HepG2 (cell line): ENCODE measurements at regions not wholly inside any gene's neighbourhood (a gene's known extent, or its start where the extent isn't known, plus 50 kb on each side); places are given as distances from the start of the nearest gene placed in this dataset.

Source experiments
- ATAC-seq: fragments of 200-7000 bp; cut with Tn5 transposase; 3 replicates; pipeline ENCODE4 v1.9.1; 2020; ENCODE audit warnings: mild to moderate bottlenecking, moderate library complexity
- BruUV-seq: library from RNA; stranded (reverse); fragments of 400-500 nt; replicated peaks from 2 replicates; lab custom pipeline; 2021; lab: Mats Ljungman, UMichigan
- CTCF ChIA-PET: fragments of 300-600 bp; formaldehyde crosslinking; extraction: SDS; loops from one replicate; lab custom pipeline; 2021; ENCODE audit warnings: low total read pairs, inconsistent platforms, low intra/inter-chr PET ratio; lab: Yijun Ruan, JAX
- POLR2A ChIA-PET: fragments of 350-600 bp; sonication (Branson Sonifier 250); formaldehyde crosslinking; loops from one replicate; lab custom pipeline; 2020; ENCODE audit warnings: antibody characterized with exemption, inconsistent platforms; lab: Yijun Ruan, JAX
- DNase-seq: peaks from one replicate; pipeline ENCODE4 v3.0.0-alpha.2; 2015; ENCODE audit warnings: low spot score
- FAIRE-seq: peaks from 3 replicates; lab custom pipeline; 2011; peaks lifted over from hg19 to GRCh38; lab: Jason Lieb, UNC
- H2AFZ ChIP-seq: one replicate; pipeline ENCODE4 v1.6.1; 2011; ENCODE audit warnings: low read length, inconsistent platforms
- H3K27ac ChIP-seq: fragments of 300-600 bp; 3 replicates; pipeline ENCODE4 v1.8.0; 2011; ENCODE audit warnings: mixed run types, mild to moderate bottlenecking, mixed read lengths, low read length, inconsistent platforms; ENCODE audit not compliant: insufficient read depth; ENCODE audit errors: extremely low read length
- H3K27me3 ChIP-seq, 2 experiments: fragments of 200-600 bp in 1 of 2; 2 replicates in 1 of 2; 3 replicates in 1 of 2; pipeline versions ENCODE4 v1.6.0 to v1.8.0; 2011; ENCODE audit warnings: low read length in 2 of 2, mild to moderate bottlenecking in 2 of 2, moderate library complexity in 2 of 2, inconsistent platforms in 1 of 2; ENCODE audit not compliant: insufficient read depth in 2 of 2, control insufficient read depth in 1 of 2
- H3K36me3 ChIP-seq, 2 experiments: fragments of 200-600 bp in 1 of 2; replicated peaks in 1 of 2; 2 replicates in 1 of 2; 3 replicates in 1 of 2; pipeline versions ENCODE4 v1.5.1 to v1.8.0; 2011; ENCODE audit warnings: low read length in 2 of 2, inconsistent platforms in 1 of 2; ENCODE audit not compliant: insufficient read depth in 2 of 2, control insufficient read depth in 1 of 2
- H3K4me1 ChIP-seq: 2 replicates; pipeline ENCODE4 v1.5.1; 2012; ENCODE audit warnings: low read length, inconsistent platforms; ENCODE audit not compliant: insufficient read depth
- H3K4me2 ChIP-seq: 2 replicates; pipeline ENCODE4 v1.6.0; 2011; ENCODE audit warnings: low read depth, low read length, inconsistent platforms
- H3K4me3 ChIP-seq, 3 experiments: fragments of 200-600 bp in 1 of 3; sonication (generic), shearing (Covaris generic) in 1 of 3; replicated peaks in 1 of 3; 2 replicates each; pipeline ENCODE4 v1.5.1; 2011 to 2016; ENCODE audit warnings: low read length in 3 of 3, inconsistent platforms in 2 of 3, low read depth in 2 of 3, mild to moderate bottlenecking in 2 of 3, control low read depth in 1 of 3, mixed read lengths in 1 of 3; ENCODE audit not compliant: insufficient read depth in 1 of 3
- H3K79me2 ChIP-seq: one replicate; pipeline ENCODE4 v1.6.1; 2011; ENCODE audit warnings: low read length, inconsistent platforms; ENCODE audit not compliant: insufficient read depth
- H3K9ac ChIP-seq: 2 replicates; pipeline ENCODE4 v1.6.0; 2011; ENCODE audit warnings: mild to moderate bottlenecking, low read depth, low read length, inconsistent platforms; ENCODE audit not compliant: insufficient read depth
- H3K9me3 ChIP-seq: 2 replicates; pipeline ENCODE4 v1.5.1; 2012; ENCODE audit warnings: mild to moderate bottlenecking, low read length
- H4K20me1 ChIP-seq: 2 replicates; pipeline ENCODE4 v1.6.0; 2011; ENCODE audit warnings: inconsistent platforms, mild to moderate bottlenecking, low read length, moderate library complexity; ENCODE audit not compliant: insufficient read depth
- CREM ChIP-seq, 2 experiments: sonication (generic) in 1 of 2; formaldehyde crosslinking in 1 of 2; IDR thresholded peaks; 2 replicates each; pipeline versions ENCODE4 v1.4.0 to v1.6.1; 2016 to 2020; ENCODE audit warnings: antibody characterized with exemption in 1 of 2, mild to moderate bottlenecking in 1 of 2, missing genetic modification reagents in 1 of 2
- KDM1A ChIP-seq: IDR thresholded peaks from 2 replicates; pipeline ENCODE4 v1.6.1; 2016; ENCODE audit warnings: missing compliant biosample characterization
- RBFOX2 ChIP-seq: fragments of 200-400 bp; formaldehyde crosslinking; IDR thresholded peaks from 2 replicates; pipeline ENCODE4 v1.6.1; 2017; ENCODE audit warnings: low read depth, mild to moderate bottlenecking, low read length
- WGBS: methylation state at CpG from one replicate; pipeline ENCODE4 v1.1.6; 2017; ENCODE audit warnings: low lambda C conversion rate; 5-methylcytosine and 5-hydroxymethylcytosine counted together
- in situ Hi-C: cut with HindIII; loops from 2 replicates; pipeline ENCODE4 v1.10.0; 2017; ENCODE audit warnings: low pct_unique_long_range_greater_than_20kb; ENCODE audit not compliant: extremely low pct_ligation_motif_present
- intact Hi-C: fragments of 100-400 bp; cut with micrococcal nuclease; formaldehyde crosslinking; loops from one replicate; pipeline ENCODE4 v1.10.0; 2022; ENCODE audit not compliant: unreplicated experiment
- TF ChIP-seq, protein P1 (sequence below): sonication (generic); formaldehyde crosslinking; IDR thresholded peaks from 2 replicates; pipeline ENCODE4 v1.9.0; 2021; ENCODE audit warnings: missing genetic modification reagents, borderline replicate concordance
- TF ChIP-seq, protein P2 (sequence below): sonication (generic); formaldehyde crosslinking; IDR thresholded peaks from 2 replicates; pipeline ENCODE4 v1.8.1; 2023; ENCODE audit warnings: missing genetic modification reagents, inconsistent platforms, borderline replicate concordance
- TF ChIP-seq, protein P3 (sequence below): sonication (generic); formaldehyde crosslinking; IDR thresholded peaks from 2 replicates; pipeline ENCODE4 v1.9.0; 2021; ENCODE audit warnings: missing genetic modification reagents, mild to moderate bottlenecking, borderline replicate concordance

GRCh38 chr4:131499141-131499873 is 1649.8 kb upstream of the PCDH10 start:
- 14% methylated on average over 5 of the region's 10 CpGs for WGBS
- H3K4me3 ChIP-seq = no peak overlapping the region
- BruUV-seq = no TSS peak
- FAIRE-seq (no peak), DNase-seq (no peak), ATAC-seq (no peak)
- no peak overlapping the region for H3K27ac ChIP-seq
- intact Hi-C loops (no loop called here), in situ Hi-C loops (no loop called here)
- no peak overlapping the region for H2AFZ ChIP-seq
- H3K4me2 ChIP-seq = no peak overlapping the region
- no peak overlapping the region for H3K9ac ChIP-seq
- no peaks in the 10 kb centered on the region for H3K79me2 ChIP-seq
- H3K9me3 ChIP-seq = no peaks in the 10 kb centered on the region; the same call in 1 of the 2 replicates
- no peaks in the 10 kb centered on the region for H3K4me1 ChIP-seq
- no peaks in the 10 kb centered on the region for H4K20me1 ChIP-seq
- ChIA-PET POLR2A (no interaction called here), CTCF (no interaction called here)
- TF ChIP-seq CREM (IDR thresholded peaks at IDR 0.05) (no peak), CREM (CRISPR knock-in tag; IDR thresholded peaks at IDR 0.05) (no peak), KDM1A (CRISPR knock-in tag) (no peak), RBFOX2 (no peak)
- TF ChIP-seq, protein P1, sequence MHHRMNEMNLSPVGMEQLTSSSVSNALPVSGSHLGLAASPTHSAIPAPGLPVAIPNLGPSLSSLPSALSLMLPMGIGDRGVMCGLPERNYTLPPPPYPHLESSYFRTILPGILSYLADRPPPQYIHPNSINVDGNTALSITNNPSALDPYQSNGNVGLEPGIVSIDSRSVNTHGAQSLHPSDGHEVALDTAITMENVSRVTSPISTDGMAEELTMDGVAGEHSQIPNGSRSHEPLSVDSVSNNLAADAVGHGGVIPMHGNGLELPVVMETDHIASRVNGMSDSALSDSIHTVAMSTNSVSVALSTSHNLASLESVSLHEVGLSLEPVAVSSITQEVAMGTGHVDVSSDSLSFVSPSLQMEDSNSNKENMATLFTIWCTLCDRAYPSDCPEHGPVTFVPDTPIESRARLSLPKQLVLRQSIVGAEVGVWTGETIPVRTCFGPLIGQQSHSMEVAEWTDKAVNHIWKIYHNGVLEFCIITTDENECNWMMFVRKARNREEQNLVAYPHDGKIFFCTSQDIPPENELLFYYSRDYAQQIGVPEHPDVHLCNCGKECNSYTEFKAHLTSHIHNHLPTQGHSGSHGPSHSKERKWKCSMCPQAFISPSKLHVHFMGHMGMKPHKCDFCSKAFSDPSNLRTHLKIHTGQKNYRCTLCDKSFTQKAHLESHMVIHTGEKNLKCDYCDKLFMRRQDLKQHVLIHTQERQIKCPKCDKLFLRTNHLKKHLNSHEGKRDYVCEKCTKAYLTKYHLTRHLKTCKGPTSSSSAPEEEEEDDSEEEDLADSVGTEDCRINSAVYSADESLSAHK (CRISPR knock-in tag) = no peak
- TF ChIP-seq, protein P2, sequence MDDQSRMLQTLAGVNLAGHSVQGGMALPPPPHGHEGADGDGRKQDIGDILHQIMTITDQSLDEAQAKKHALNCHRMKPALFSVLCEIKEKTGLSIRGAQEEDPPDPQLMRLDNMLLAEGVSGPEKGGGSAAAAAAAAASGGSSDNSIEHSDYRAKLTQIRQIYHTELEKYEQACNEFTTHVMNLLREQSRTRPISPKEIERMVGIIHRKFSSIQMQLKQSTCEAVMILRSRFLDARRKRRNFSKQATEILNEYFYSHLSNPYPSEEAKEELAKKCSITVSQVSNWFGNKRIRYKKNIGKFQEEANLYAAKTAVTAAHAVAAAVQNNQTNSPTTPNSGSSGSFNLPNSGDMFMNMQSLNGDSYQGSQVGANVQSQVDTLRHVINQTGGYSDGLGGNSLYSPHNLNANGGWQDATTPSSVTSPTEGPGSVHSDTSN = no peak
- TF ChIP-seq, protein P3, sequence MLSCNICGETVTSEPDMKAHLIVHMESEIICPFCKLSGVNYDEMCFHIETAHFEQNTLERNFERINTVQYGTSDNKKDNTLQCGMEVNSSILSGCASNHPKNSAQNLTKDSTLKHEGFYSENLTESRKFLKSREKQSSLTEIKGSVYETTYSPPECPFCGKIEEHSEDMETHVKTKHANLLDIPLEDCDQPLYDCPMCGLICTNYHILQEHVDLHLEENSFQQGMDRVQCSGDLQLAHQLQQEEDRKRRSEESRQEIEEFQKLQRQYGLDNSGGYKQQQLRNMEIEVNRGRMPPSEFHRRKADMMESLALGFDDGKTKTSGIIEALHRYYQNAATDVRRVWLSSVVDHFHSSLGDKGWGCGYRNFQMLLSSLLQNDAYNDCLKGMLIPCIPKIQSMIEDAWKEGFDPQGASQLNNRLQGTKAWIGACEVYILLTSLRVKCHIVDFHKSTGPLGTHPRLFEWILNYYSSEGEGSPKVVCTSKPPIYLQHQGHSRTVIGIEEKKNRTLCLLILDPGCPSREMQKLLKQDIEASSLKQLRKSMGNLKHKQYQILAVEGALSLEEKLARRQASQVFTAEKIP (CRISPR knock-in tag) = no peak
- no peaks in the 10 kb centered on the region for H3K27me3 ChIP-seq
- no peaks in the 10 kb centered on the region for H3K36me3 ChIP-seq
